GM23338 (cell line): ENCODE measurements at regions not wholly inside any gene's neighbourhood (a gene's known extent, or its start where the extent isn't known, plus 50 kb on each side); places are given as distances from the start of the nearest gene placed in this dataset.

ENCODE experiments used
- ATAC-seq: fragments of 200-7000 bp; cut with Tn5 transposase; 3 replicates; pipeline ENCODE4 v1.9.1; 2020
- DNase-seq: peaks from one replicate; pipeline ENCODE4 v3.0.0-alpha.2; 2015; ENCODE audit warnings: low spot score
- H2AFZ ChIP-seq: fragments of 200-600 bp; sonication (generic); 2 replicates; pipeline ENCODE4 v1.8.0; 2016; ENCODE audit warnings: antibody characterized with exemption, mild to moderate bottlenecking, moderate library complexity
- H3F3A ChIP-seq: fragments of 200-600 bp; sonication (generic); replicated peaks from 2 replicates; pipeline ENCODE4 v1.8.0; 2017; ENCODE audit warnings: antibody characterized with exemption, mixed run types, low read depth
- H3K27ac ChIP-seq: fragments of 200-600 bp; sonication (generic); 2 replicates; pipeline ENCODE4 v1.6.1; 2016; ENCODE audit warnings: low read depth
- H3K27me3 ChIP-seq: fragments of 200-600 bp; sonication (generic); 2 replicates; pipeline ENCODE4 v1.8.0; 2016; ENCODE audit warnings: mild to moderate bottlenecking, mixed run types, moderate library complexity; ENCODE audit not compliant: insufficient read depth
- H3K36me3 ChIP-seq: fragments of 200-600 bp; sonication (generic); 2 replicates; pipeline ENCODE4 v1.8.0; 2016; ENCODE audit warnings: mild to moderate bottlenecking; ENCODE audit not compliant: insufficient read depth
- H3K4me1 ChIP-seq: fragments of 200-600 bp; sonication (generic); 2 replicates; pipeline ENCODE4 v1.8.0; 2016; ENCODE audit warnings: mild to moderate bottlenecking, moderate library complexity; ENCODE audit not compliant: insufficient read depth
- H3K4me2 ChIP-seq: fragments of 200-600 bp; sonication (generic); 2 replicates; pipeline ENCODE4 v1.7.1; 2017; ENCODE audit warnings: mixed run types
- H3K4me3 ChIP-seq: fragments of 200-600 bp; sonication (generic); 2 replicates; pipeline ENCODE4 v1.6.1; 2016; ENCODE audit warnings: mixed run types
- H3K79me2 ChIP-seq: fragments of 200-600 bp; sonication (generic); replicated peaks from 2 replicates; pipeline ENCODE4 v1.8.0; 2017; ENCODE audit warnings: mild to moderate bottlenecking; ENCODE audit not compliant: insufficient read depth
- H3K9me2 ChIP-seq: fragments of 200-600 bp; sonication (generic); 2 replicates; pipeline ENCODE4 v1.8.0; 2017; ENCODE audit not compliant: insufficient read depth
- H4K20me1 ChIP-seq: fragments of 200-600 bp; sonication (generic); replicated peaks from 2 replicates; pipeline ENCODE4 v1.8.0; 2017; ENCODE audit warnings: mild to moderate bottlenecking; ENCODE audit not compliant: insufficient read depth
- H3K27ac Mint-ChIP-seq: 2 replicates; pipeline ENCODE4 v1.8.0; 2020; ENCODE audit warnings: inconsistent platforms, mild to moderate bottlenecking, moderate library complexity, mixed read lengths
- H3K27me3 Mint-ChIP-seq: 3 replicates; pipeline ENCODE4 v1.8.0; 2022; ENCODE audit warnings: low read depth, mild to moderate bottlenecking, moderate library complexity, mixed read lengths, inconsistent platforms; ENCODE audit not compliant: insufficient read depth, poor library complexity
- H3K36me3 Mint-ChIP-seq: 3 replicates; pipeline ENCODE4 v1.8.0; 2021; ENCODE audit warnings: low read depth, mild to moderate bottlenecking, inconsistent platforms, moderate library complexity, mixed read lengths
- H3K4me1 Mint-ChIP-seq: 3 replicates; pipeline ENCODE4 v1.8.0; 2020; ENCODE audit warnings: mild to moderate bottlenecking, inconsistent platforms, mixed read lengths
- H3K4me3 Mint-ChIP-seq: 3 replicates; pipeline ENCODE4 v1.8.0; 2021; ENCODE audit warnings: moderate library complexity, mild to moderate bottlenecking, inconsistent platforms, mixed read lengths
- H3K9me3 Mint-ChIP-seq: 3 replicates; pipeline ENCODE4 v1.8.0; 2020; ENCODE audit warnings: moderate library complexity, mild to moderate bottlenecking, inconsistent platforms, mixed read lengths
- CREB1 ChIP-seq: fragments of 250-450 bp; sonication (Bioruptor Pico); IDR thresholded peaks from 2 replicates; pipeline ENCODE4 v1.5.0; 2020; ENCODE audit warnings: low read depth, mild to moderate bottlenecking, moderate library complexity
- CTCF ChIP-seq, 2 experiments: fragments of 200-600 bp in 1 of 2; sonication (generic) in 1 of 2; conservative IDR thresholded peaks; 2 replicates each; pipeline versions ENCODE4 v1.5.1 to v1.6.1; 2016 to 2017; ENCODE audit warnings: antibody characterized with exemption in 2 of 2, low read depth in 2 of 2, mild to moderate bottlenecking in 2 of 2, moderate library complexity in 1 of 2
- ETS1 ChIP-seq: IDR thresholded peaks from 2 replicates; pipeline ENCODE4 v1.6.1; 2016; ENCODE audit warnings: antibody characterized with exemption
- EZH2 ChIP-seq: fragments of 200-600 bp; sonication (generic); IDR thresholded peaks from one replicate; pipeline ENCODE4 v1.8.0; 2017; ENCODE audit warnings: antibody characterized with exemption, mild to moderate bottlenecking, low read depth; ENCODE audit not compliant: unreplicated experiment
- EZH2phosphoT487 ChIP-seq: fragments of 200-600 bp; sonication (generic); IDR thresholded peaks from one replicate; pipeline ENCODE4 v1.8.1; 2018; ENCODE audit warnings: antibody characterized with exemption; ENCODE audit not compliant: unreplicated experiment
- JUNB ChIP-seq: IDR thresholded peaks from one replicate; pipeline ENCODE4 v1.6.1; 2016; ENCODE audit warnings: antibody characterized with exemption; ENCODE audit not compliant: unreplicated experiment
- NANOG ChIP-seq: IDR thresholded peaks from 2 replicates; pipeline ENCODE4 v1.6.1; 2016; ENCODE audit warnings: antibody characterized with exemption, borderline replicate concordance
- POLR2AphosphoS5 ChIP-seq: IDR thresholded peaks from 2 replicates; pipeline ENCODE4 v1.6.1; 2016; ENCODE audit warnings: antibody characterized with exemption, low read depth
- REST ChIP-seq: IDR thresholded peaks from one replicate; pipeline ENCODE4 v1.6.1; 2018; ENCODE audit warnings: antibody characterized with exemption; ENCODE audit not compliant: unreplicated experiment
- STAT1 ChIP-seq: IDR thresholded peaks from one replicate; pipeline ENCODE4 v1.6.1; 2016; ENCODE audit warnings: antibody characterized with exemption; ENCODE audit not compliant: unreplicated experiment
- ZNF114 ChIP-seq: fragments of 250-450 bp; sonication (Bioruptor Pico); IDR thresholded peaks from 2 replicates; pipeline ENCODE4 v1.5.0; 2020; ENCODE audit warnings: mild to moderate bottlenecking, moderate library complexity
- ZNF331 ChIP-seq: fragments of 250-450 bp; sonication (Bioruptor Pico); IDR thresholded peaks from 2 replicates; pipeline ENCODE4 v1.5.0; 2020; ENCODE audit warnings: low read depth, mild to moderate bottlenecking, moderate library complexity
- ZNF462 ChIP-seq: fragments of 250-450 bp; sonication (Bioruptor Pico); IDR thresholded peaks from 2 replicates; pipeline ENCODE4 v1.5.0; 2020; ENCODE audit warnings: mild to moderate bottlenecking, moderate library complexity

- peaks cover 7% of the 10 kb centered on the region; the same call in 1 of the 2 replicates for H3K9me2 ChIP-seq
- no peak overlapping the region for H3K4me3 ChIP-seq
- no peaks in the 10 kb centered on the region for H3F3A ChIP-seq
- H3K4me1 ChIP-seq = no peaks in the 10 kb centered on the region; the same call in 1 of the 2 replicates
- Mint-ChIP-seq H3K36me3 (no peaks in the 10 kb centered on the region), H3K9me3 (no peaks in the 10 kb centered on the region), H3K27ac (peak overlapping the region; percentile 21; the same call in 1 of the 2 replicates), H3K4me3 (no peak overlapping the region), H3K4me1 (peaks cover 7% of the 10 kb centered on the region), H3K27me3 (peaks cover 3% of the 10 kb centered on the region)
- peak overlapping the region; percentile 81; the same call in 1 of the 2 replicates for H2AFZ ChIP-seq
- TF ChIP-seq ZNF331 (CRISPR knock-in tag) = no peak
- no peak for TF ChIP-seq REST
- no peak for TF ChIP-seq STAT1
- TF ChIP-seq NANOG = no peak
- no peak for TF ChIP-seq EZH2
- no peak for TF ChIP-seq EZH2phosphoT487
- no peak for TF ChIP-seq CREB1 (CRISPR knock-in tag)
- no peak for TF ChIP-seq ZNF114 (CRISPR knock-in tag)
- TF ChIP-seq CTCF (conservative IDR thresholded peaks at IDR 0.05; ENCODE audit: low read depth in 2 of 2) = no peak
- TF ChIP-seq JUNB = no peak
- TF ChIP-seq ETS1 = no peak
- TF ChIP-seq POLR2AphosphoS5 = no peak
- TF ChIP-seq ZNF462 (CRISPR knock-in tag) = no peak
- H3K79me2 ChIP-seq = no peaks in the 10 kb centered on the region
- no peaks in the 10 kb centered on the region for H4K20me1 ChIP-seq
- ATAC-seq (no peak), DNase-seq (no peak)
- no peak overlapping the region for H3K27ac ChIP-seq
- H3K36me3 ChIP-seq = no peaks in the 10 kb centered on the region
- no peaks in the 10 kb centered on the region for H3K27me3 ChIP-seq
- no peak overlapping the region; the same call in 1 of the 2 replicates for H3K4me2 ChIP-seq
Observed at GRCh38 chr10:3592424-3592823, 192.6 kb downstream of the KLF6 start.
